ENCODE measurements at regions not wholly inside any gene's neighbourhood (a gene's known extent, or its start where the extent isn't known, plus 50 kb on each side); places are given as distances from the start of the nearest gene placed in this dataset.

DNA sequence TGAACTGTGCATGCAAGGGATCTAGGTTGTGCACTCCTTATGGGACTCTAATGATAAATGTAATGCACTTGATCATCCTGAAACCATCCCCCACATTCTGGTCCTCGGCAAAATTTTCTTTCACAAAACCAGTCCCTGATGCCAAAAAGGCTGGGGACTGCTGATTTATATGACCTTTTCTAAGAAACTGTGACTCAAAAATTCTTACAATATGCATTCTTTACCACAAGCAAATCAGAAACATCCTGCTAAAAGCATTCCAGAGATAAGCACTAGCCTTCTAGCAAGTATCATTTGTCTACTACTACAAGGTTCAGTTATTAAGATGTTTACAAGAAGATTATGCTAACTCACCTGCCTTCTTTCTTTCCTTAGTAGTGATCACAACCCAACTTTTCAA is 166.5 kb upstream of the PCDH7 start:
- TF ChIP-seq POLR2A (IDR thresholded peaks at IDR 0.05) (no peak), EP300 (IDR thresholded peaks at IDR 0.05; ENCODE audit: low read depth) (no peak)
- TF ChIP-seq, protein P1, sequence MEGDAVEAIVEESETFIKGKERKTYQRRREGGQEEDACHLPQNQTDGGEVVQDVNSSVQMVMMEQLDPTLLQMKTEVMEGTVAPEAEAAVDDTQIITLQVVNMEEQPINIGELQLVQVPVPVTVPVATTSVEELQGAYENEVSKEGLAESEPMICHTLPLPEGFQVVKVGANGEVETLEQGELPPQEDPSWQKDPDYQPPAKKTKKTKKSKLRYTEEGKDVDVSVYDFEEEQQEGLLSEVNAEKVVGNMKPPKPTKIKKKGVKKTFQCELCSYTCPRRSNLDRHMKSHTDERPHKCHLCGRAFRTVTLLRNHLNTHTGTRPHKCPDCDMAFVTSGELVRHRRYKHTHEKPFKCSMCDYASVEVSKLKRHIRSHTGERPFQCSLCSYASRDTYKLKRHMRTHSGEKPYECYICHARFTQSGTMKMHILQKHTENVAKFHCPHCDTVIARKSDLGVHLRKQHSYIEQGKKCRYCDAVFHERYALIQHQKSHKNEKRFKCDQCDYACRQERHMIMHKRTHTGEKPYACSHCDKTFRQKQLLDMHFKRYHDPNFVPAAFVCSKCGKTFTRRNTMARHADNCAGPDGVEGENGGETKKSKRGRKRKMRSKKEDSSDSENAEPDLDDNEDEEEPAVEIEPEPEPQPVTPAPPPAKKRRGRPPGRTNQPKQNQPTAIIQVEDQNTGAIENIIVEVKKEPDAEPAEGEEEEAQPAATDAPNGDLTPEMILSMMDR (IDR thresholded peaks at IDR 0.05): no peak
